ENCODE measurements at regions not wholly inside any gene's neighbourhood (a gene's known extent, or its start where the extent isn't known, plus 50 kb on each side); places are given as distances from the start of the nearest gene placed in this dataset.

DNA sequence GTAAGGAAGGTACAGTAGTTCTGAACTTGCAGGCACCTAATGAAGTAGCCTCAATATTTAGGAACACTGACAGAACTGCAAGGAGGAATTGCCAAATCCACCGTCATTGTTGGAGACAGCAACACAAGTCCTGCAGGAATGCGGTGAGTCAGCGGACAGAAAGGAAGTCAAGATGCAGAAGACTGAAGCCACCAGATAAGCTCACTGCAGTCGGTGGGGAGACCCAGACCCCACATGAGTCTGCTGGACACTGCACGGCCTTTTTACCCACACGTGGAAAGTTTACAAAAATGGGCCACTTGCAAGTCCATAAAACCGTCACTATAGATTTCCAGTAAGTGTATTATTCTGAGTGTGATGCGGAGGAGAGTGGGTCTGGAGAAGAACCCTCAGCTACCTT lies 1471.6 kb downstream of the TBC1D22A start:
- no peak for DNase-seq

- DNase-seq, result no peak
Observed at GRCh38 chr22:48233586-48233985, 1471.1 kb downstream of the TBC1D22A start.

GRCh38 chr22:48228468-48228867 lies 1466.0 kb downstream of the TBC1D22A start:
- DNase-seq, result no peak

DNA sequence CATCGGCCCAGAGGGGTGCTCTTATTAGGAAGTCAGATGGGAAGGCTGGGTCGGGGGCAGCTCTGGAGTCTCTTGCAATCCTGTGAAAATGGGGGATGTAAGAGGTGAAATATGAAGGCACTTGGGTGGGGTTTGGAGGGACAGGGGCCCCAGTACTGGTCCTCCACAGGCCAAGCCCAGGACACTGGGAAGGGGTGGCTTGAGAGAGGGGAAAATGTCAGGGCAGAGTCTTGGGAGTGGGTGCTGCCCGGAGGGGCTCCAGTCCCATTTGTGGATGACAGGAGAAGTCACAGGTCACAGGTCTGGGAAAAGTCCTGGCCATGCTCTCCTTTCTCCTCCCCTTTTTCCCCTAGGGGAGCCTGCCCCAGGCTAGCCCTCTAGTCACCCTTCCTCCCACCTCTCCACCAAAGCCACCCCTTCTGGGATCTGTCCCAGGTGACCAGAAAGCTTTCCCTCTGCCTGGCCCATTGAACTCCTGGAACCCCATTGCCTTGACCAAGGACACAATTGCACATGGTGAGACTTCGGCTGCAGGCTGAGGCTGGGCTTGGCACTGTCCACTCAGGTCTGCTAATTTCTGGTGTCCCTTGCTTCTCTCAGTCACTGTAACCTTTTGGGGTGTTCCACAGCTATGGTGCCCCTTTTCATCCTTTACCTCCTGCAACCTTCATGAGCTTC lies 1465.0 kb downstream of the TBC1D22A start:
- DNase-seq, result no peak

- DNase-seq, result no peak
Observed at GRCh38 chr22:48226026-48227013, 1463.9 kb downstream of the TBC1D22A start.

DNA sequence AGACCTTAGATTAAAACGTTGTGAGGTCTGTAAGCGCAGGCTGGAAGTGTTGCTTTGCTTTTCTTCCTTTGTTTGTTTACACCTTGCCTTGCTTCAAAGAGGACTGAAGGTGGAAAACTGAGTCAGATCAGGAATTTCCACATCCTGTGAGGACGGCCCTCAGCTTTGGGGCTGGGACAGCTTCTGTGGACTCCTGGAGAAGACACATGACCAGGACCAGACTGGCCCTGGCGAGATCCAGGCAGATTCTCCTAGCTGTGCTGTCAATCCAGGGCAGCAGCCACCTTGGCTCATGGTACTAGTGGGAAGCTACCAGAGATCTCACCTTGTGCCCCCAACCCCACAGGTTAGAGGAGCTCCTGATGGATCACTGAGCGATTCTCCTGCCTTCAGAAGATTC lies 1461.9 kb downstream of the TBC1D22A start:
- DNase-seq, result no peak

- DNase-seq, result no peak
Observed at GRCh38 chr22:48223488-48224190, 1461.2 kb downstream of the TBC1D22A start.

DNA sequence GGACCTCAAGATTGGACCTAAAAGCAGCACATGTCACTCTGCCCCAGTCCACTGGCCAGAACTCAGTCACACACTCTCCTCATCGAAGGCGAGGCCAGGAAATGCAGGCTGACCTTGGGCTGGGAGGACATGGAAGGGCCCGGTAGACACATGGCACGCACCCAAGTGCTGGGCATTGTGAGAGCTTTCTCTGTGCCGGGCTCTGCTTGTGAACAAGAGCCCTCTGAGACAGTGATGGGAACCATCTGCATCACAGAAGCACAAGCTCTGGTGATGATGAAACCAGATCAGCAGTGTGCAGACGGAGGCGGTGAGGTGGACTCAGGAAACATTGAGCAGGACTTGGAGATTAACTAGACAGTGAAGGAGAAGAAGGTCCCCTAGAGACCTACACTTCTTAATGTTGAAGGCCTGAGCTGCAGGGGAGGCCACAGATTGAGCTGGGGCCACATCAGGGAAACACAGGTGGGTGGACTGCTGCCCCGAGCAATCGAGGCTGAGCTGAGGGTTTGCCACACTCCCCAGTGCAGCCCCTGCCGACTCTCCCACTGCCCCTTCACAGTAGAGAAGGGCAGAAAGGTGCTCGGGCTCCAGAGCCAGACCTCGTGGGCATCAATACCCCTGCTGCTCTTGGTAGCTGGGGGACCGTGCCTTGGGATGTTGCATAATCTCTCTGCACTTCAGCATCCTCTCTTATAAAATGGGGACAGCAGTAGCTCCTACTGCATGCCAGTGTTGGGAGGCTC lies 1460.5 kb downstream of the TBC1D22A start:
- DNase-seq, result no peak

GRCh38 chr22:48218889-48219420 lies 1456.5 kb downstream of the TBC1D22A start:
- no peak for DNase-seq

DNA sequence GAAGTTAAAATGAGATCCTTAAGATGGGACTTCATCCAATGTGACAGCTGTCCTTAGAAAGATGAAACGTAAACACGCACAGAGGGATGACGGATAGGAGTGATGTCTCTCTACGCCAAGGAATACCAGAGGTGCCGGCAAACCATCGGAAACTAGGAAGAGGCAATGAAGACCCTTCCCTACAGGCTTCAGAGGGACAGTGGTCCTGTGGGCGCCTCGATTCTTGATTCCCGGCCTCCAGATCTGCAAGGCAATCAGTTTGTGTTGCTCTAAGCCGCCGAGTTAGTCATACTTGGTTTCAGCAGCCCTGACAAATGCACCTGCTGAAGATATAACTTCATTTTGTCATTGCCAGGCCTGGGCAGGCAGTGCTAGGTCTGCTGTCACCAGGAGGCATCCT lies 1455.1 kb downstream of the TBC1D22A start:
- no peak for DNase-seq

DNA sequence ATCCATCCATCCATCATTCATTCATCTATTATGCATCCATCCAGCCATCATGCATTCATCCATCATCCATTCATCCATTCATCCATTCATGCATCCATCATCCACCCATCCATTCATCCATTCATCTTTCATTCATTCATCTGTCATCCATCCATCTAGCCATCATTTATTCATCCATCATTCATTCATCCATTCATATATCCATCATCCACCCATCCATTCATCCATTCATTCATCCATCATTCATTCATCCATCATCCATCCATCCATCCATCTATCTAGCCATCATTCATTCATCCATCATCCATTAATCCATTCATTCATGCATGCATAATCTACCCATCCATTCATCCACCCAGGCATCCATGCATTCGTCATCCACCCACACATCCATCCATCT lies 1450.3 kb downstream of the TBC1D22A start:
- DNase-seq, result no peak

DNA sequence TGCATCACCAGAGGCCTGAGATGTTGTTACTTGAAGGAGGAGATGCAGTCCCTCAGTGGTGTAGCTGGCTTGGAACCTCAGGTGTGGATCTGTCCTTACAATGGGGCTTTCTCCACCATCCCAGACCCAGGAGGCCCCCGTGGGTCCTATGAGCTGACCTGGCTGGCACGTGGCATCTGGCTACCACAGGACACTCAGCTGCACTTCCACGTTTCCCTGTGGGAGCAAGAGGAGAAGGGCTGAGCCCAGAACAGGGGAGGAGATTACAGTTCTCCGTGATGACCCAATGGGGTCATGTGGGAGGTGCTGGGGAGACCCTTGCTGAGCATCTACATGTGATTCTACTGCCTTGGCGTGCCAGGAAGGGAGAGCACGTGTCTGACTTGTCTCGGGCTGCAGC lies 1448.4 kb downstream of the TBC1D22A start:
- DNase-seq, result no peak

GRCh38 chr22:48210198-48210580 lies 1447.7 kb downstream of the TBC1D22A start:
- no peak for DNase-seq

DNA sequence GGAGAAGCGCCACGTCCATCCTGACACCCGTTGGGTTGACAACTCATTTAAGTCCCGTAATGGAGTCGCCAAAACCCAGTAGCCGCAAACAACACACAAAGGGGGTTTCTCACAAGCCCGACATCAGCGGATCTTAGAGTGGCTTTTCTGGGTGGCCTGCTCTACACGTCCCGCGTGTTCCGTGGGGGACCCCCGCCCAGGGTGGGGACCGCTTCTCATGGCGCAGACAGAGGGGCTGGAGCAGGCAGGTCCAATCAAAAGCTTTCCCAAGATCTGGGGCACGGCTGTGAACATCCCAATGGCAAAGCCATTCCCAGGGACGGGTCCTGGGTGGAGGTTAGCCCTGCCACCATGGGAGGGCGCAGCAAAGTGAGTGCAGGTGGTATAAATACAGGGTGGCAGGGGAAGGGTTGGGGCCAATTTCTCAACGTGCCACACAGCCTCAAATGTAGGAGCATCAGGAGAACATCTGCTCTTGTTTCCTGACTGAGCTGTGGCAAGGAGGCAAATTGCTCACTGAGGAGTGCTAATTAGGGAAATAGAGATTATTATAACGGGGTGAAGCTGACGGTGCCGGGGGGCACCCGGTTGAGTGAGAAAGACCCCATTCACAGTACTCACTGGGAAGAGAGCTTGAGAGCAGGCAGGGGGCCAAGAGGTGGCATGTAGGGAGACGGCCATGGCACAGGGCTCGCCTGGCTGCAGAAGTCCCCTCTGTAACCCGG lies 1447.2 kb downstream of the TBC1D22A start:
- no peak for DNase-seq

DNA sequence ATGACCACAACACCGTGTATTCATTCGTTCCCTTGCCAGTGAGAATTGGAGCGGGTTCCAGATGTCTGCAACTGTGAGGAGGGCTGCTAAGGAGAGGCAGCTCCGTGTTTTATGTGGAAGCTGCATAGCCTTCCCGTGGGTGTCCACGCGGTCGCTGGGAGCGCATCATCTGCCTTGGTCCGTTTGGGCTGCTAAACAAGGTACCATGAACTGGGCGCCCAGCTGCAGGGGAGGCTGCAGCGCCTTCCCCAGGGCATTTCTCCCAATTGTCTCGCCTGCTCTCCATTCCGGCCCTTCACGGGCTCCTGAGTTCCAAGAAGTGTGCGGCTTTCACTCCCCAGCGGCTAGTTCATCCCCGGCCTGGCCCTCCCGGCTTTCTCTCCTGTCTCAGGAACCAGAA lies 1446.4 kb downstream of the TBC1D22A start:
- no peak for DNase-seq

GRCh38 chr22:48207919-48208535 lies 1445.6 kb downstream of the TBC1D22A start:
- DNase-seq, result no peak

DNA sequence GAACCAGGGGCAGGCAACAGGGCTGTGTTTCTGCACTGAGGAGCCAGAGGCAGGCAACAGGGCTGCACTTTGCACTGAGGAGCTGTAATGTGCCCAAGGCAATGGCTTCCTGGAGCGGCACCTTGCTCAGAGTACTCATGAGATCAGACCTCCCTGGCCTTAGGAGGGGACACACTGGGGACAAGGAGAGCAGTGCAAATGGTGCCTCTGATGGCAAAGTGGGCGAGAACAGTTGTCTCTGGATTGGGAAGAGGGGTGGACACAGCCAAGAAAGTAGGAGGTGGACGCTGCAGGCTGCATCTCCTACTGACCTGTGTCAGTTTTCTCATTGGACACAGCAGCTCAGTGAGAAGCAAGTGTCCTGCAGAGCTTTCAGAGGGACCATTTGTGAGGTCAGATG lies 1443.3 kb downstream of the TBC1D22A start:
- DNase-seq, result no peak

- no peak for DNase-seq
Observed at GRCh38 chr22:48205161-48205560, 1442.7 kb downstream of the TBC1D22A start.

DNA sequence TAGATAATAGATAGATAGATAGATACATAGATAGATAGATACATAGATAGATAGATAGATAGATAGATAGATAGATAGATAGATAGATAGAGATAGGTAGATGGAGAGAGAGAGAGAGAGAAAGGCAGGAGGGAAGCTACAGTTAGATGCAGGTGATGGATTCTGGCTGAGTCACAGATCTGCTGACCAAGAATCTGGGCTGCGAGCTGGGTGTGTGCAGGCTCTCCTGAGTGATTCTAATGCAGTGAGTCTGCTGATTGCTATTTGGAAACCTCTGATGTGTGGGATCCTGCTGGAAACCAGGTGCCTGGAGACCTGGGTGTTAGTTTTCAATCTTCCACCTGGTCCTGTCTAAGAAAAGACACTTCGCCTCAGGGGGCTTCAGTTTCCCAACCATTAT lies 1441.8 kb downstream of the TBC1D22A start:
- no peak for DNase-seq

- no peak for DNase-seq
Observed at GRCh38 chr22:48199667-48200066, 1437.2 kb downstream of the TBC1D22A start.
